Activated gamma-delta T cell (primary cell): ENCODE measurements at regions not wholly inside any gene's neighbourhood (a gene's known extent, or its start where the extent isn't known, plus 50 kb on each side); places are given as distances from the start of the nearest gene placed in this dataset.
"Not testable (repeated sequence)": the region's sequence is repeated elsewhere in the genome, so short reads cannot be mapped to it uniquely, and the experiment has no call there.

Experiments
- DNase-seq: peaks from one replicate; lab custom pipeline; 2025; lab: John Stamatoyannopoulos, UW

GRCh38 chr10:28733245-28733644, 55.9 kb downstream of the BAMBI start:
- DNase-seq, result no peak

GRCh38 chr10:28733647-28734046, 56.3 kb downstream of the BAMBI start:
- no peak for DNase-seq

- DNase-seq, result no peak
Measured at GRCh38 chr10:28734938-28735759, 57.8 kb downstream of the BAMBI start.

GRCh38 chr10:28737096-28737495, 59.8 kb downstream of the BAMBI start:
- DNase-seq, result no peak

- DNase-seq, result no peak
Measured at GRCh38 chr10:28738200-28738599, 60.9 kb downstream of the BAMBI start.

- DNase-seq, result no peak
Measured at GRCh38 chr10:28743576-28743975, 66.3 kb downstream of the BAMBI start.

- DNase-seq, result no peak
Measured at GRCh38 chr10:28744069-28744768, 66.9 kb downstream of the BAMBI start.

GRCh38 chr10:28754930-28755718, 77.8 kb downstream of the BAMBI start:
- no peak for DNase-seq

GRCh38 chr10:28761084-28761846, 83.9 kb downstream of the BAMBI start:
- no peak for DNase-seq

- DNase-seq, result no peak
Measured at GRCh38 chr10:28763471-28764170, 86.3 kb downstream of the BAMBI start.

- no peak for DNase-seq
Measured at GRCh38 chr10:28765641-28766040, 88.3 kb downstream of the BAMBI start.

- DNase-seq, result no peak
Measured at GRCh38 chr10:28768227-28768626, 90.9 kb downstream of the BAMBI start.

- DNase-seq, result no peak
Measured at GRCh38 chr10:28769091-28769604, 91.8 kb downstream of the BAMBI start.

DNA sequence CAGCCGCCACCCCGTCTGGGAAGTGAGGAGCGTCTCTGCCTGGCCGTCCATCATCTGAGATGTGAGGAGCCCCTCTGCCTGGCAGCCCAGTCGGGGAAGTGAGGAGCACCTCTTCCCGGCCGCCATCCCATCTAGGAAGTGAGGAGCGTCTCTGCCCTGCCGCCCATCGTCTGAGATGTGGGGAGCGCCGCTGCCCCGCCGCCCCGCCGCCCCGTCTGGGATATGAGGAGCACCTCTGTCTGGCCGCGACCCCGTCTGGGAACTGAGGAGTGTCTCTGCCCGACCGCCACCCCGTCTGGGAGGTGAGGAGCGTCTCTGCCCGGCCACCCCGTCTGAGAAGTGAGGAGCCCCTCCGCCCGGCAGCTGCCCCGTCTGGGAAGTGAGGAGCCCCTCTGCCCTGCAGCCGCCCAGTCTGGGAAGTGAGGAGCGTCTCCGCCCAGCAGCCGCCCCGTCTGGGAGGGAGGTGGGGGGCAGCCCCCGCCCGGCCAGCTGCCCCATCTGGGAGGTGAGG, 94.3 kb downstream of the BAMBI start:
- DNase-seq, result not testable (repeated sequence)

GRCh38 chr10:28774051-28774995, 97.0 kb downstream of the BAMBI start:
- no peak for DNase-seq

GRCh38 chr10:28775773-28776172, 98.5 kb downstream of the BAMBI start:
- no peak for DNase-seq

GRCh38 chr10:28776519-28776918, 99.2 kb downstream of the BAMBI start:
- DNase-seq, result no peak

- no peak for DNase-seq
Measured at GRCh38 chr10:28777911-28778310, 100.6 kb downstream of the BAMBI start.

DNA sequence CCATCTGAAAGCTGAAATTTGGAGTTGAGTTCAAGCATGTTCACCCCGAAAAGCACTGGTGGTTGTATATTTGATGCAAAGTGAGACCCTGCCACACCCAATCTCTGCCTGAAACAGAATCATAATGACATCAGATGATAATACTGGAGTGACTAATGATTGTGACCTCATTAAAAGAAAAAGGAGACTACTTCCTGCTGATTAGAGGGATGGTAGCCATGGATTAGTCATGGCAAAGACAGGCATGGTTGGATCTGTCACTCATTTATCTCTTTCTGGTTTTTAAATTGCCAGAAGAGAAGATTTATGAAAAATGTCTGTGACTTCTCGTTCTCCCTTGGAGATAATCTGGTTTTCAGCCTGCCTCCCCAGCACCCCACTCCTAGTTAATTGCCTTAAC, 101.2 kb downstream of the BAMBI start:
- DNase-seq, result no peak

GRCh38 chr10:28781296-28781695, 104.0 kb downstream of the BAMBI start:
- no peak for DNase-seq
